ENCODE measurements at regions not wholly inside any gene's neighbourhood (a gene's known extent, or its start where the extent isn't known, plus 50 kb on each side); places are given as distances from the start of the nearest gene placed in this dataset.
"Not testable (repeated sequence)": the region's sequence is repeated elsewhere in the genome, so short reads cannot be mapped to it uniquely, and the experiment has no call there.

- Histone ChIP-seq H3K36me3 (no peaks in the 10 kb centered on the region), H3K27me3 (no peaks in the 10 kb centered on the region), H3K4me1 (no peaks in the 10 kb centered on the region), H3K9ac (no peak overlapping the region), H4K20me1 (no peaks in the 10 kb centered on the region; a peak in 1 of 22 replicates), H3K4me3 (no peak overlapping the region), H3K27ac (no peak overlapping the region), H3K4me2 (no peak overlapping the region), H3K9me3 (replicated peaks in 1 of 11) (no peaks in the 10 kb centered on the region)
- no peak for TF ChIP-seq Cebpa-rat (IDR thresholded peaks at IDR 0.05)
These were observed 487.4 kb downstream of the PRDM9 start for GRCh38 chr5:23994581-23995370.

GRCh38 chr5:23996525-23996924 is 489.1 kb downstream of the PRDM9 start:
- Histone ChIP-seq H3K9me3 (replicated peaks in 1 of 11) (no peaks in the 10 kb centered on the region), H3K27ac (no peak overlapping the region), H3K27me3 (no peaks in the 10 kb centered on the region), H3K36me3 (no peaks in the 10 kb centered on the region), H3K4me1 (no peaks in the 10 kb centered on the region), H3K4me2 (no peak overlapping the region), H3K4me3 (no peak overlapping the region), H4K20me1 (no peaks in the 10 kb centered on the region), H3K9ac (no peak overlapping the region)
- no peak for TF ChIP-seq Cebpa-rat (IDR thresholded peaks at IDR 0.05)

DNA sequence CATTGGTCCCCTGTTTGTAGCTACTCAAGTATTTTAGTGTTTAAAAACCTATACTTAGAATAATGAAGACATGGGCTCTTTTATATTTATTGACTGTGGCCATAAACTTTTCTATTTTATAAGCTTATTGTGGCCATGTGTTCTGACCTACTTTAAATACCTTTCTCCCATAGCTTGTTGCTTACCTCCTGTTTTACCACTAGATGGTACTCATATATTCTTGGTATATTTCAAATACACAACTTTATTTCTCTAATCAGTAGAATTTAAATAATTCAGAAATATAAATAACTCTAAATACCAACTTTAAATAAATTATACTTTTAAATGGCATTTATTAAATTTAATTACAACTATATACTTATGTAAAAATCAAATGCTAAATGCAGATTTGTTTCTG is 498.0 kb downstream of the PRDM9 start:
- H3K27me3 ChIP-seq, result no peaks in the 10 kb centered on the region
- no peak for TF ChIP-seq Cebpa-rat (IDR thresholded peaks at IDR 0.05)
- no peak overlapping the region for H3K9ac ChIP-seq
- H3K27ac ChIP-seq, result no peak overlapping the region
- peaks cover 0 to 5% (median 0%) of the 10 kb centered on the region in 11 experiments; a peak in 2 of 22 replicates for H3K9me3 ChIP-seq (replicated peaks in 1 of 11)
- H3K36me3 ChIP-seq, result no peaks in the 10 kb centered on the region
- H3K4me2 ChIP-seq, result no peak overlapping the region
- H4K20me1 ChIP-seq, result no peaks in the 10 kb centered on the region
- no peaks in the 10 kb centered on the region for H3K4me1 ChIP-seq
- no peak overlapping the region for H3K4me3 ChIP-seq

GRCh38 chr5:24017710-24018109 is 510.3 kb downstream of the PRDM9 start:
- H3K4me2 ChIP-seq, H3K4me3 ChIP-seq, H3K4me1 ChIP-seq, H4K20me1 ChIP-seq, H3K36me3 ChIP-seq, H3K27ac ChIP-seq, H3K27me3 ChIP-seq, H3K9ac ChIP-seq: not testable (repeated sequence)
- peaks cover under 1 to 10% (median 8%) of the 10 kb centered on the region in 11 experiments; a peak in 16 of 22 replicates for H3K9me3 ChIP-seq (replicated peaks in 1 of 11)

DNA sequence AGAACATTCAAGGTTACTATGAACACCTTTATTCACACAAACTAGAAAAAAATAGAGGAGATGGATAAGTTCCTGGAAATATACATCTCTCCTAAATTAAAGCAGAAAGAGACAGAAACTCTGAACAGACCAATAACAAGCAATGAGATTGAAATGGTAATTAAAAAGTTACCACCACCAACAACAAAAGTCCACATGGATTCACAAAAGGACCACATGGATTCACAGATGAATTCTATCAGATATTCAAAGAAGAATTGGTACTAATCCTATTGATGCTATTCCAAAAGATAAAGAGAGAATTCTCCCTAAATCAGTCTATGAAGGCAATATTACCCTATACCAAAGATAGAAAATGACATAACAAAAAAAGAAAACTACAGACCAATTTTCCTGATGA is 518.9 kb downstream of the PRDM9 start:
- Histone ChIP-seq H3K9ac (no peak overlapping the region), H3K9me3 (replicated peaks in 1 of 11) (peaks cover 4 to 10% (median 8%) of the 10 kb centered on the region in 11 experiments; a peak in 17 of 22 replicates)

DNA sequence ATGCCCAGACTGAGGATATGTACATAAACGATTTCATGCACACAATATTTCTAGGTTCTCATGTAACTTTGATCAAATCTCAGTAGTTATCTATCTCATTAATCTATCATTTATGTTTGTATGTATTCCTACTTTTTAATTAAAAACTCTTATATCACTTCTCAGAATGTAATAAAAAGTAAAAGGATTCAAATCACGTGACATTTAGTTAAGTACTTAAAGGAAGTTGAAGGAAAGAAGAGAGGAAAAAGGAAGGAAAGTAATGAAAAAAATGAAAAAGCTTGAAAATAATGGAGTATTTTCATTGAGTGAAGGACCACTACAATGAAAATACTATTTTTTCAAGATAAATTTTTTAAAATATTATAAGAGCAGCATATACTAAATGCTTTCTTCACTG is 535.3 kb downstream of the PRDM9 start:
- Histone ChIP-seq H3K9me3 (replicated peaks in 1 of 11) (no peaks in the 10 kb centered on the region), H3K9ac (no peak overlapping the region), H3K27me3 (no peaks in the 10 kb centered on the region), H3K36me3 (no peaks in the 10 kb centered on the region), H3K4me3 (no peak overlapping the region), H3K27ac (no peak overlapping the region), H3K4me2 (no peak overlapping the region), H4K20me1 (no peaks in the 10 kb centered on the region), H3K4me1 (no peaks in the 10 kb centered on the region)
- no peak for TF ChIP-seq Cebpa-rat (IDR thresholded peaks at IDR 0.05)

More for the DNA sequence above, 518.9 kb downstream of the PRDM9 start:
- Histone ChIP-seq H3K27me3 (no peaks in the 10 kb centered on the region), H3K4me2 (no peak overlapping the region), H3K4me1 (peaks cover 0 to 19% (median 15%) of the 10 kb centered on the region in 10 experiments; a peak in 18 of 20 replicates), H3K27ac (no peak overlapping the region), H3K4me3 (no peak overlapping the region), H4K20me1 (no peaks in the 10 kb centered on the region), H3K36me3 (no peaks in the 10 kb centered on the region)
- TF ChIP-seq Cebpa-rat (IDR thresholded peaks at IDR 0.05), result no peak

DNA sequence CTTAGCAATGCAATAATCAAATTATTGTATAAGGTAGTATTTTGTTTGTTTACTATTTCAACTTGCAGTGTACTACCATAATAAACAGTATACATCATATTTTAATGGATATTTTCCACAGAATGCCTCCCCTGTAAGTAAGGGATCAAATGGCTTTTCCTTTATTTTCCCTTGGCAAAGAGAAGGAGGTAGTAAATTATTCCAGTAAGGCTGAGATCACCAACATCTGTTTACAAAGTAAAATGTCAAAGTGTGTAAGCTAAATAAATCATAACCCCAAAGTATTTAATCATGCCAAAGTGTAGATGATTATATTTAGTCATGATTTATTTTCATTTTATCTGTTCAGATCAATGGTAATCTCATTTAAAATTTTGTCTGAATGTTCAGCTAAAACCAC is 537.6 kb downstream of the PRDM9 start:
- H3K9me3 ChIP-seq (replicated peaks in 1 of 11), result no peaks in the 10 kb centered on the region

GRCh38 chr5:24053737-24054136 is 546.3 kb downstream of the PRDM9 start:
- no peak for TF ChIP-seq Cebpa-rat (IDR thresholded peaks at IDR 0.05)

More for the DNA sequence above, 537.6 kb downstream of the PRDM9 start:
- Histone ChIP-seq H3K9ac (no peak overlapping the region), H3K27me3 (no peaks in the 10 kb centered on the region), H3K27ac (no peak overlapping the region), H3K4me2 (no peak overlapping the region), H3K36me3 (no peaks in the 10 kb centered on the region), H4K20me1 (no peaks in the 10 kb centered on the region), H3K4me3 (no peak overlapping the region), H3K4me1 (no peaks in the 10 kb centered on the region)
- no peak for TF ChIP-seq Cebpa-rat (IDR thresholded peaks at IDR 0.05)

GRCh38 chr5:24059006-24059405 is 551.6 kb downstream of the PRDM9 start:
- Histone ChIP-seq H3K36me3 (no peaks in the 10 kb centered on the region), H3K9me3 (replicated peaks in 1 of 11) (no peaks in the 10 kb centered on the region), H3K27me3 (no peaks in the 10 kb centered on the region), H3K27ac (no peak overlapping the region), H3K4me3 (no peak overlapping the region), H3K9ac (no peak overlapping the region), H3K4me1 (peaks cover 0 to 6% (median 0%) of the 10 kb centered on the region in 10 experiments; a peak in 2 of 20 replicates), H3K4me2 (no peak overlapping the region), H4K20me1 (no peaks in the 10 kb centered on the region)
- no peak for TF ChIP-seq Cebpa-rat (IDR thresholded peaks at IDR 0.05)

More at GRCh38 chr5:24053737-24054136, 546.3 kb downstream of the PRDM9 start:
- Histone ChIP-seq H4K20me1 (no peaks in the 10 kb centered on the region), H3K4me1 (peaks cover 0 to 6% (median 0%) of the 10 kb centered on the region in 10 experiments; a peak in 2 of 20 replicates), H3K36me3 (no peaks in the 10 kb centered on the region), H3K4me3 (no peak overlapping the region), H3K4me2 (no peak overlapping the region), H3K27ac (no peak overlapping the region), H3K9ac (no peak overlapping the region), H3K27me3 (no peaks in the 10 kb centered on the region), H3K9me3 (replicated peaks in 1 of 11) (no peaks in the 10 kb centered on the region)

DNA sequence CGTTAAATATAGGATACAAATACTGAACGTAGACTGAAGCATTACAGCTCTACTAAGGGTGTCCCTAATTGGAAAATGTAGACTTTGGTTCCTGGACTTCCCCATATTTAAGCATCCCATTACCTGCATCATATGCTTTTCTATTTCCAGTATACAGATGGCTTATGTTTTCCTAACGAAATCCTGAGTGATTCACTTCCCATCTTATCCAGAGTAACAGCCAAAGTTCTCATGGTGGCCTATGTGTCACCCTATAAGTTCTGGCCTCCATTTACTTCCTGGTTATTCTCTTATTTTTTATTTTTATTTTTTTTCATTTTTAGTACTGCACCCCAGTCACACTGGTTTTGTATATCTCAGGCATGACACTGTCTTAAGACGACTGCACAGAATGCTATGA is 552.3 kb downstream of the PRDM9 start:
- H3K9me3 ChIP-seq (replicated peaks in 1 of 11), result no peaks in the 10 kb centered on the region
- H3K27ac ChIP-seq, result no peak overlapping the region
- H3K4me2 ChIP-seq, result no peak overlapping the region
- H3K4me1 ChIP-seq, result peaks cover 0 to 6% (median 0%) of the 10 kb centered on the region in 10 experiments; a peak in 2 of 20 replicates
- H3K4me3 ChIP-seq, result no peak overlapping the region
- no peak for TF ChIP-seq Cebpa-rat (IDR thresholded peaks at IDR 0.05)
- H4K20me1 ChIP-seq, result no peaks in the 10 kb centered on the region
- H3K36me3 ChIP-seq, result no peaks in the 10 kb centered on the region
- H3K27me3 ChIP-seq, result no peaks in the 10 kb centered on the region
- H3K9ac ChIP-seq, result no peak overlapping the region

Measured in BLaER1 treated with 17β-estradiol and CSF1 and Interleukin-3, amounts not matched to agents 10 nM and 100 nM (cell line).